B cell (primary cell): ENCODE measurements at regions not wholly inside any gene's neighbourhood (a gene's known extent, or its start where the extent isn't known, plus 50 kb on each side); places are given as distances from the start of the nearest gene placed in this dataset.
"Not testable (repeated sequence)": the region's sequence is repeated elsewhere in the genome, so short reads cannot be mapped to it uniquely, and the experiment has no call there.

Source experiments
- CTCF ChIP-seq: fragments of 200-600 bp; IDR thresholded peaks from one replicate; pipeline ENCODE4 v1.8.0; 2022; ENCODE audit warnings: antibody characterized with exemption, mild to moderate bottlenecking
- EZH2 ChIP-seq: IDR thresholded peaks from 2 replicates; pipeline ENCODE4 v1.6.1; 2012; ENCODE audit warnings: borderline replicate concordance, low read depth, mild to moderate bottlenecking, moderate library complexity, low read length; ENCODE audit not compliant: insufficient read depth, poor library complexity, severe bottlenecking

GRCh38 chr7:149949863-149950577 is 76.3 kb downstream of the ATP6V0E2 start:
- TF ChIP-seq CTCF, EZH2: not testable (repeated sequence)
